ENCODE measurements at regions not wholly inside any gene's neighbourhood (a gene's known extent, or its start where the extent isn't known, plus 50 kb on each side); places are given as distances from the start of the nearest gene placed in this dataset.
"Not testable (repeated sequence)": the region's sequence is repeated elsewhere in the genome, so short reads cannot be mapped to it uniquely, and the experiment has no call there.

DNA sequence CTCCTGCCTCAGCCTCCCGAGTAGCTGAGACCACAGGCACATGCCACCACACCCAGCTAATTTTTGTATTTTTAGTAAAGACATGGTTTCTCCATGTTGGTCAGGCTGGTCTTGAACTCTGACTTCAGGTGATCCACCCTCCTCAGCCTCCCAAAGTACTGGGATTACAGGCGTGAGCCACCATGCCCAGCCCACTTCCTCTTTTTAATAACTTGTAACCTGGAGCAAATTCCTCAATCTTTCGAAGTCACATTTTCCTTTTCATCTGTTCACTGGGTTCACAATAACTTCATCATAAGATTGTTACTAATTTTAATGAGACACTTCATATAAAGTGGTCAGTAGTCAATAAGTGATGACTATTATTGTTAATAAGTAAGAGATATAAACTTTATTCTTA, 193.3 kb upstream of the FERD3L start:
- H3K4me1 ChIP-seq (replicated peaks in 1 of 2); H3K4me3 ChIP-seq; in situ Hi-C loops (cut with MboI; ENCODE audit: low pct_unique_long_range_greater_than_20kb in 2 of 9, low sequenced_read_pairs in 9 of 9, unreplicated experiment in 9 of 9); H3K27ac ChIP-seq; ATAC-seq (replicated peaks in 6 of 8): not testable (repeated sequence)
- 21 to 100% (median 95%) methylated on average over 1 to 3 of the region's 3 CpGs; no CpG with 5 or more reads in 1 of the 10 experiments for WGBS, 10 experiments

DNA sequence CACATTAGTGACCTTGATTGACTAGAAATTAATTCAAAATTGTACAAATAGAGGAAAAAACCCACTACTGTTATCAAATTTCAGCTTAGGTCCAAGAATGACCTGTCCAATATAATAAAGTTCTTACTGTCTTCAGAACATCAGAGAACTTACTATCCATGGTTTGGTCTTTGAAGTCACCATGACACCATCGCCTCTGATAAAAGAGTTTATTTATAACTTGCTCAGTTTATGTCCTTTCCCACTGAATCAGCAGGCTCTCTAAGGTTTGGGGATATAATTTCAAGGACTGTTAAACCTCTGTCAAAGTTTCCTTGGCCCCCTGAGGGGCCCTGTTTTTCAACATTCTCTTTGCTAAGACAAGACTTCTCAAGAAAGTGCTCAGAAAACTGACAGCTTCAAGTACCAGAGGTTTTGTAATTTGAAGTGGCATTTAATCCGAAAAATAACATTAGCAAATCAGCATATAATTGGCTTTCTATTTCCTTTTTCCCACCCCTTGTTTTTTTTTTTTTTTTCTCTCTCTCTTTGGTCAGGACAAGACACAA, 191.7 kb upstream of the FERD3L start:
- no peaks in the 10 kb centered on the region for H3K4me1 ChIP-seq (replicated peaks in 1 of 2)
- 17 to 92% (median 78%) methylated on average over 1 to 2 of the region's 2 CpGs; no CpG with 5 or more reads in 1 of the 10 experiments for WGBS, 10 experiments
- H3K4me3 ChIP-seq, result no peak overlapping the region
- H3K27ac ChIP-seq, result no peak overlapping the region
- no peak for ATAC-seq (replicated peaks in 6 of 8)
- in situ Hi-C loops (cut with MboI; ENCODE audit: low pct_unique_long_range_greater_than_20kb in 2 of 9, low sequenced_read_pairs in 9 of 9, unreplicated experiment in 9 of 9), result no loop called here

DNA sequence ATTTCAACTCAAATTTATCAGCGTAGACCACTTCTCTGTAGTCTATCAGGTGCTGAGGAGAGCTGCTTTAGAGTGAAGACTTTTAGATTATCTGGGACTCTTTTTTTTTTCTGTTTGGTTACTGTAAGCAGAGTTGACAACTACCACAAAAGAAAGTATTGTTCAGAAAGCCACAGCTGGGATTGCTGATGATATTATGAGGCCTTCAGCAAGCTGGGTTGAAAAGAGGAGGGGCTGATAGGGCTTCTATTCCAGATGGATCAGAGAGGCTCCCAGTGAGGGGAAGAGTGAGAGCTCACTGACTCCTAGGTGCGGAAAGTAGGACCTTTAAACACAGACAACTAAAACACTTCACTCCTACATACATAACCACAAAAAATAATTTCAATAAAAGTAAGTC, 188.5 kb upstream of the FERD3L start:
- Histone ChIP-seq H3K4me1 (replicated peaks in 1 of 2) (no peaks in the 10 kb centered on the region), H3K4me3 (no peak overlapping the region), H3K27ac (no peak overlapping the region)
- ATAC-seq (replicated peaks in 6 of 8), result no peak
- 94 to 100% (median 100%) methylated on average over 1 to 2 of the region's 2 CpGs; no CpG with 5 or more reads in 2 of the 10 experiments for WGBS, 10 experiments
- in situ Hi-C loops (cut with MboI; ENCODE audit: low pct_unique_long_range_greater_than_20kb in 2 of 9, low sequenced_read_pairs in 9 of 9, unreplicated experiment in 9 of 9), result no loop called here

GRCh38 chr7:19327018-19327417, 181.8 kb upstream of the FERD3L start:
- Histone ChIP-seq H3K4me1 (replicated peaks in 1 of 2) (peaks cover 5 to 6% of the 10 kb centered on the region in 2 donors), H3K27ac (no peak overlapping the region), H3K4me3 (no peak overlapping the region)
- ATAC-seq (replicated peaks in 6 of 8), result peak in 1 of 8 experiments; percentile 61
- in situ Hi-C loops (cut with MboI; ENCODE audit: low pct_unique_long_range_greater_than_20kb in 2 of 9, low sequenced_read_pairs in 9 of 9, unreplicated experiment in 9 of 9), result no loop called here

DNA sequence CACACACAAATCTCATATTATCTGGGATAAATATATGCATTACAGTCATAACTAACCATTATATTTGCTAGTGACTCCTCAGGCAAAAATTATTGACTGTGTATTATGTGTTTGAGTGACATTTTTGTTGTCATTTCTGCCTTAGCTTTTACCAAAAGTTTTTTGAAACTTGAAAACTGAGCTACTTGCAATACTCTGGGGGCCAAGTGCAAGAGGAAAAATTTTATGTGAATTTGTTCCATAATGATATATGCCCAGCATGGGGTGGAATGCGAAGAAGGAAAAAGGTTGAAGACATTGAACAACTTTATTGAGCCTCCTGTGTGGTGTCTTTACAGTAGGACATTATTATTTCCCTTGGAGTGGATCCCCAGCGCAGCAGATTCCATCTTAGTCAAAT, 176.8 kb upstream of the FERD3L start:
- WGBS, 10 experiments, result 53 to 100% (median 83%) methylated on average over 1 to 2 of the region's 2 CpGs; no CpG with 5 or more reads in 1 of the 10 experiments
- H3K4me3 ChIP-seq, result no peak overlapping the region
- no peak overlapping the region for H3K27ac ChIP-seq
- H3K4me1 ChIP-seq (replicated peaks in 1 of 2), result peaks cover 2 to 4% of the 10 kb centered on the region in 2 donors
- no peak for ATAC-seq (replicated peaks in 6 of 8)
- in situ Hi-C loops (cut with MboI; ENCODE audit: low pct_unique_long_range_greater_than_20kb in 2 of 9, low sequenced_read_pairs in 9 of 9, unreplicated experiment in 9 of 9), result loop anchor here in 1 of 9 experiments (25.0 kb wide), 2 partner anchors 110 to 185 kb away; partner anchors contain the start of gene FERD3L

GRCh38 chr7:19318287-19318686, 173.1 kb upstream of the FERD3L start:
- in situ Hi-C loops (cut with MboI; ENCODE audit: low pct_unique_long_range_greater_than_20kb in 2 of 9, low sequenced_read_pairs in 9 of 9, unreplicated experiment in 9 of 9), result loop anchor here in 1 of 9 experiments (25.0 kb wide), 2 partner anchors 106 to 181 kb away; partner anchors contain the start of gene FERD3L
- WGBS, 10 experiments, result 7 to 100% (median 20%) methylated on average over 1 to 5 of the region's 5 CpGs; no CpG with 5 or more reads in 3 of the 10 experiments

GRCh38 chr7:19317461-19317860, 172.2 kb upstream of the FERD3L start:
- in situ Hi-C loops (cut with MboI; ENCODE audit: low pct_unique_long_range_greater_than_20kb in 2 of 9, low sequenced_read_pairs in 9 of 9, unreplicated experiment in 9 of 9), result loop anchor here in 1 of 9 experiments (25.0 kb wide), 2 partner anchors 105 to 180 kb away; partner anchors contain the start of gene FERD3L
- Histone ChIP-seq H3K27ac (no peak overlapping the region), H3K4me1 (replicated peaks in 1 of 2) (no peaks in the 10 kb centered on the region), H3K4me3 (no peak overlapping the region)
- peak in 1 of 8 experiments; percentile 42 for ATAC-seq (replicated peaks in 6 of 8)

More at GRCh38 chr7:19318287-19318686, 173.1 kb upstream of the FERD3L start:
- ATAC-seq (replicated peaks in 6 of 8), result peak in 2 of 8 experiments; percentile 67 to 87
- Histone ChIP-seq H3K4me3 (no peak overlapping the region), H3K4me1 (replicated peaks in 1 of 2) (no peaks in the 10 kb centered on the region), H3K27ac (no peak overlapping the region)

GRCh38 chr7:19312416-19312815, 167.2 kb upstream of the FERD3L start:
- WGBS, 10 experiments, result 60 to 100% (median 91%) methylated on average over 1 of the region's 1 CpG; no CpG with 5 or more reads in 3 of the 10 experiments
- no peak overlapping the region for H3K4me3 ChIP-seq
- in situ Hi-C loops (cut with MboI; ENCODE audit: low pct_unique_long_range_greater_than_20kb in 2 of 9, low sequenced_read_pairs in 9 of 9, unreplicated experiment in 9 of 9), result loop anchor here in 1 of 9 experiments (25.0 kb wide), 2 partner anchors 100 to 175 kb away; partner anchors contain the start of gene FERD3L
- peaks cover 0 to 3% of the 10 kb centered on the region in 2 donors for H3K4me1 ChIP-seq (replicated peaks in 1 of 2)
- no peak overlapping the region for H3K27ac ChIP-seq
- ATAC-seq (replicated peaks in 6 of 8), result peak in 3 of 8 experiments; percentile 43 to 56 (median 55)

DNA sequence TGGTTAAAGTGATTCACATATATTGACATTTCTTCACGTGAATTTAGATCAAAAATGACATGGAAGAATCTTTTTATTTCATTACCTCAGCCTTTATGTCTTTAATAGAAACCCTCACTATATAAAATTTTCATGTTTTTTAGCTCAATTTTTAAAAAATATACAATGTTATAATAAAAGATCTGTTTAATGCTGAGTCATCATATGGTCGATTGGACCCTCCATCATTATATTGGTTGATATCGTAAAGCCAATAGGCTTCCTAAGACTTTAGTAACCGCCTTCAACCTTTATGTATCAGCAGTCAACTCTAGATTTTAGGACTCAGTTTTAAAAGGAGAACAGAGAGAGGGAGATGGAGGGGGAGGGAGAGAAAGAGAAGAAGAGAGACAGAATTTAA, 162.3 kb upstream of the FERD3L start:
- in situ Hi-C loops (cut with MboI; ENCODE audit: low pct_unique_long_range_greater_than_20kb in 2 of 9, low sequenced_read_pairs in 9 of 9, unreplicated experiment in 9 of 9), result loop anchor here in 1 of 9 experiments (25.0 kb wide), 2 partner anchors 95 to 170 kb away; partner anchors contain the start of gene FERD3L

GRCh38 chr7:19305698-19306097, 160.5 kb upstream of the FERD3L start:
- WGBS, 10 experiments, result 50 to 100% (median 96%) methylated on average over 1 to 2 of the region's 2 CpGs; no CpG with 5 or more reads in 1 of the 10 experiments
- no peak for ATAC-seq (replicated peaks in 6 of 8)
- in situ Hi-C loops (cut with MboI; ENCODE audit: low pct_unique_long_range_greater_than_20kb in 2 of 9, low sequenced_read_pairs in 9 of 9, unreplicated experiment in 9 of 9), result loop anchor here in 1 of 9 experiments (25.0 kb wide), 2 partner anchors 93 to 168 kb away; partner anchors contain the start of gene FERD3L
- Histone ChIP-seq H3K4me3 (no peak overlapping the region), H3K4me1 (replicated peaks in 1 of 2) (no peaks in the 10 kb centered on the region), H3K27ac (no peak overlapping the region)

More for the DNA sequence above, 162.3 kb upstream of the FERD3L start:
- no peak overlapping the region for H3K27ac ChIP-seq
- 76 to 100% (median 93%) methylated on average over 2 to 4 of the region's 4 CpGs for WGBS, 10 experiments
- H3K4me3 ChIP-seq, result no peak overlapping the region
- H3K4me1 ChIP-seq (replicated peaks in 1 of 2), result peaks cover 0 to 3% of the 10 kb centered on the region in 2 donors
- ATAC-seq (replicated peaks in 6 of 8), result no peak

GRCh38 chr7:19304086-19304485, 158.9 kb upstream of the FERD3L start:
- H3K4me1 ChIP-seq (replicated peaks in 1 of 2), result peaks cover 0 to 9% of the 10 kb centered on the region in 2 donors
- no peak overlapping the region for H3K27ac ChIP-seq
- no peak overlapping the region for H3K4me3 ChIP-seq
- in situ Hi-C loops (cut with MboI; ENCODE audit: low pct_unique_long_range_greater_than_20kb in 2 of 9, low sequenced_read_pairs in 9 of 9, unreplicated experiment in 9 of 9), result loop anchor here in 1 of 9 experiments (25.0 kb wide), 2 partner anchors 92 to 167 kb away; partner anchors contain the start of gene FERD3L
- 52 to 100% (median 93%) methylated on average over 1 to 4 of the region's 4 CpGs for WGBS, 10 experiments
- peak in 3 of 8 experiments; percentile 33 to 62 (median 48) for ATAC-seq (replicated peaks in 6 of 8)

DNA sequence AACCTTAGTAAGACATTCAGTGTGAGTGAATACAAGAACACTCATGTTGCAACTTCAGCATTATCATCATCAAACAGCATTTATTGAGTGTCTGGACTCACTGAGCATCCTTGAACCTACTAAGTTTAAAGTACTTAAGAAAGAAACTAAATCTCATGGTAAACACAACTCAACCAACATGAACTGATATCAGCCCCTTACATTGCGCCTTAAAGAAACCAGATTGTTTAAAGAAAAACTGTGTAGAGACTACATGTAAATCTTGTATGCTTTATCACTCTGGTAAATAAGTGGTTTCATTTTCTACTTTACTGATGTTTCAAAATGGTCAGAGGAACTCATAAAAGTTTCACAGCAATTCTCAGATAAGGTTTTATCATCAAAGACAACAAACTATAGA, 157.5 kb upstream of the FERD3L start:
- H3K4me3 ChIP-seq, result no peak overlapping the region
- ATAC-seq (replicated peaks in 6 of 8), result no peak
- 88 to 100% (median 100%) methylated on average over 1 of the region's 1 CpG; no CpG with 5 or more reads in 2 of the 10 experiments for WGBS, 10 experiments
- in situ Hi-C loops (cut with MboI; ENCODE audit: low pct_unique_long_range_greater_than_20kb in 2 of 9, low sequenced_read_pairs in 9 of 9, unreplicated experiment in 9 of 9), result loop anchor here in 1 of 9 experiments (25.0 kb wide), 2 partner anchors 90 to 165 kb away; partner anchors contain the start of gene FERD3L
- H3K27ac ChIP-seq, result no peak overlapping the region
- peaks cover 0 to 10% of the 10 kb centered on the region in 2 donors for H3K4me1 ChIP-seq (replicated peaks in 1 of 2)

- 60 to 100% (median 80%) methylated on average over 1 of the region's 2 CpGs; no CpG with 5 or more reads in 7 of the 10 experiments for WGBS, 10 experiments
- no peak overlapping the region for H3K27ac ChIP-seq
- no peak for ATAC-seq (replicated peaks in 6 of 8)
- peaks cover 3 to 14% of the 10 kb centered on the region in 2 donors for H3K4me1 ChIP-seq (replicated peaks in 1 of 2)
- H3K4me3 ChIP-seq, result no peak overlapping the region
- in situ Hi-C loops (cut with MboI; ENCODE audit: low pct_unique_long_range_greater_than_20kb in 2 of 9, low sequenced_read_pairs in 9 of 9, unreplicated experiment in 9 of 9), result no loop called here
Observed at GRCh38 chr7:19296617-19297016, 151.4 kb upstream of the FERD3L start.

Data from motor neuron (in vitro differentiated cells).